GM21723 (cell line): ENCODE measurements at regions not wholly inside any gene's neighbourhood (a gene's known extent, or its start where the extent isn't known, plus 50 kb on each side); places are given as distances from the start of the nearest gene placed in this dataset.
"Not testable (repeated sequence)": the region's sequence is repeated elsewhere in the genome, so short reads cannot be mapped to it uniquely, and the experiment has no call there.

ENCODE experiments used
- ATAC-seq: cut with Tn5 transposase; IDR thresholded peaks from one replicate; pipeline ENCODE4 v1.9.1; 2021; ENCODE audit warnings: mild to moderate bottlenecking, moderate library complexity; ENCODE audit not compliant: unreplicated experiment

- ATAC-seq, result no peak
Observed at GRCh38 chr4:12409507-12410190, 981.0 kb upstream of the HS3ST1 start.

GRCh38 chr4:12408364-12408763 is 979.7 kb upstream of the HS3ST1 start:
- ATAC-seq, result no peak

DNA sequence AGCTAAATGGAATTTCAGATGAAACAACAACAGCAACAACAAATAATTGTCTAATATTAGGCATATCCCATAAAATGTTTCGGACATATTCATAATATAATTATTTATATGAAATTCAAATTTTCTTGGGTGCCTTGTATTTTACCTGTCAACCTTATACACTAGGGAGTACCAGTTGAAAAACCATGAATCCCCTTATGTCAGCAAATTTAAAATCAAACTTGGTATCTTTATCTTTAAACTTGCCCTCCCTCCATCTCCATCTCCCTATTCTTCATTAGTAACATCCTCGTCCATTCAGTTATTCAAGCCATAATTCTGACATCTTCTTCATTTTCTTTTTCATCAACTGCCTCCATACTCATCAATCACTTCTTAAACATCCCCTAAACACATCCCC is 974.5 kb upstream of the HS3ST1 start:
- no peak for ATAC-seq

DNA sequence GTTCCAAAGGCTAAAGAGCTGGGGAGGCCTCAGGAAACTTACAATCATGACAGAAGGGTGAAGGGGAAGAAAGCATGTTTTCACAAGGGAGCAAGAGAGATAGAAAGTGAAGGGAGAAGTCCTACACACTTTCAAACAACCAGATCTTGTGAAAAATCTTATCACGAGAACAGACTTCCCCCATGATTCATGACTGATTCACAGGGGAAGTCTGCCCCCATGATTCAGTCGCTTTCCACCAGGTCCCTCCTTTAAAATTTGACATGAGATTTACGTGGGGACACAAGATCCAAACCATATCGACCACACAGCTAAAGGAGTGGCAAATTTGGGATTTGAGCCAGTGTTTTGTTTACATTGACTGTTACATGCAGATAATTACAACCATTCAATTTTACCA is 971.1 kb upstream of the HS3ST1 start:
- no peak for ATAC-seq

DNA sequence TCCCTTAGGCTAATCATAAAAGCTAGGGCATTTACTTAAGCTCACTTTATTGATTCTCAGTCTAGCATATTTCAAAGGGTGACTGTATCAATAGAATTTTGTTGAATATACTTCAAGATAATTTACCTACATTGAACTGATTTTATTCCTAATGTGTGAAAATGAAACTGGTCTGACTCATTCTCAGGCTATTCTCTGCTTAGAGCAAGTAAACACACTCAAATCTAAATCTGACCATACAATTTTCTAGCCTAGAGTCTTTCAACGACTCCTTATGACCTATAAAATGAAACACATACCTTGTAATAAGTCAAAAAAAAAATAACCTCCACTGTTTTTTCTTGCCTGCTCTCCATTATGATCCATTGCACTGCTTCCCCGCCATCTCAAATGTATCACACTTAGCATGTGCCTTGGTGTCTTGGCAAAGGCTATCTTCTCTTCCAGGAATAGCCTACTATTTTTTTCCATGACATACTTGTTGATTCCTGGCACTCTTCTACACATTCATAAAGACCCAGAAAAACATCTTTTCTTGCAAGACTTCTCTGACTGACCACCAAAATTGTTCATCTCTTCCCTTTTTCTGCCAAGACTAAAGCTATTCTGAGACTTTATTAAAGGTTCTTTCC is 965.1 kb upstream of the HS3ST1 start:
- no peak for ATAC-seq

DNA sequence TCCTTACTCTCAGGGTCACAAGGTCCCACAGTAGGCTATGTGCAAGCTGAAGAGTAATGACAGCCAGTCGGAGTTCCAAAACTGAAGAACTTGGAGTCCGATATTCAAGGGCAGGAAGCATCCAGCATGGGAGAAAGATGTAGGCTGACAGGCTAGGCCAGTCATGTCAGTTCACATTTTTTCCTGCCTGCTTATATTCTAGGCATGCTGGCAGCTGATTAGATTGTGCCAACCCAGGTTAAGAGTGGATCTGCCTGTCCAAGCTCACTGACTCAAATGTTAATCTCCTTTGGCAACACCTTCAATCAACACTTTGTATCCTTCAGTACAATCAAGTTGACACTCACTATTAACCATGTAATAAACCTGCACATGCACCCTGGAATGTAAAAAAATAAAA is 960.9 kb upstream of the HS3ST1 start:
- no peak for ATAC-seq

DNA sequence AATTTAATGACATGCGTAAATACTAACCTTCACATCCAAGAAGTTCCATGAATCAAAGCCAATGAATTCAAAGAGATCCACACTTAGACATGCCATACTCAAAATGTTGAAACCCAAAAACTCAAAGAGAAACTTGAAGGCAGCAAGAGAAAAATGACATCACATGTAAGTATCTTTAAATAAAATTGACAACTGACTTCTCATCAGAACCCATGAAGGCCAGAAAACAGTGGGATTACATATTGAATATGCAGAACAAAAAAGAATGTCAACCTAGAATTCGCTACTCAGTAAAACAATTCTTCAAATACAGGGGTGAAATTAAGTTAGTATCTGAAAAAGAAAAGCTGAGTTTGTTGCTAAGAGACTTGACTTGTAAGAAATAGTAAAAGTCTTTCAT is 953.9 kb upstream of the HS3ST1 start:
- no peak for ATAC-seq

DNA sequence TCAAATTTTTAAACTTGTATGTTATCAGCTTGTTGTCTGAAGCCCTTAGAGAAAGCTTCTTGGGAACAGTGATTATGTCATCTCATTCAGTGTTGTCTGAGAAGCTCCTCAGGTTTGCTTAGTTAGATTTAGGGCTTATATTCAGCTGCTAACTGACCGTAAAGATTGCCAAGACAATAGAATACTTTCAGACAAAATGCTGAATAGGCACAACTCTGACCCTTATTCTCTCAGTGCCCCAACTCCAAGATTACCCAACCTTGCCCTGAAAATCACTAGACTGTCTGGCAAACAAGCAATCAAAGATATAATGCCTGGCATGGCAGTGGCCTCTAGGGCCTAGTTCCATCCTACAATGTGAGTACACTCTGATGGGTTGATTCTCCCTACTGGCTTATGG is 950.5 kb upstream of the HS3ST1 start:
- no peak for ATAC-seq

GRCh38 chr4:12375805-12376204 is 947.1 kb upstream of the HS3ST1 start:
- no peak for ATAC-seq

GRCh38 chr4:12365869-12366268 is 937.2 kb upstream of the HS3ST1 start:
- not testable (repeated sequence) for ATAC-seq

DNA sequence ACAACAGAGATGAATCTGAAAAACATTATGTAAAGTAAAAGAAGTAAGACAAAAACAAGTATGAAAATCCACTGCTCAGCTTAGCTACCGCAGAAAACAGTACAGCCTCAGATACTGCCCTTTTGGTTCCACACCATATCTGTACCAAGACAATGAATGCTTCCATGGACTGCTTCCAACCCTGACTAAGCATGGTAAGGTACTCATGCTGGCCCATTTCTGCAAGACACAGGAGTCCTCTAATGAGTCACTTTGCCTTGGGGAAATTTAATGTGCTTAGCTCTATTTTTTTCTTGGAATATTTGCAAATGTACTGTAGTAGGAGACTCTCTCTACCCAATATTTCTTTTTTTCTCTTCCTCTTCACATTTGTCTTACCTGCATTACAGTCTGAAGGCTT is 931.7 kb upstream of the HS3ST1 start:
- ATAC-seq, result no peak

DNA sequence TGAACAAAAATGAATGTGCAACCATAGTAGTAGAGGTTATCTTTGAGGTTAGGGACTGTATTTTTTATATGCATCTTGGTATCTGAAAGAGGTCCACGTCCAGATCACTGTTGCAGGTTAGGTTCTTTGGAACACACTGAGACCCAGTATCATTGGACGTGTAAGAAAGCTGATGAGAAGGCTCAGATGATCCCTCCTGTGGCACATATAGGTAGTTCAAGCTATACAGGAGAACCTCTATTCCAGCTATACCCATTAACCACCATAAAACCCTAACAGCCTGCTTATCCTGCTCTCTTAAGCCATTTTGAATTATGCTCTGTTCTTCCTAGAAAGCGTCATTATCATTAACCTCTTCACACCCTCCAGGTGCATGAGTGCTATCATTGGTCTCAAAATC is 930.7 kb upstream of the HS3ST1 start:
- no peak for ATAC-seq

DNA sequence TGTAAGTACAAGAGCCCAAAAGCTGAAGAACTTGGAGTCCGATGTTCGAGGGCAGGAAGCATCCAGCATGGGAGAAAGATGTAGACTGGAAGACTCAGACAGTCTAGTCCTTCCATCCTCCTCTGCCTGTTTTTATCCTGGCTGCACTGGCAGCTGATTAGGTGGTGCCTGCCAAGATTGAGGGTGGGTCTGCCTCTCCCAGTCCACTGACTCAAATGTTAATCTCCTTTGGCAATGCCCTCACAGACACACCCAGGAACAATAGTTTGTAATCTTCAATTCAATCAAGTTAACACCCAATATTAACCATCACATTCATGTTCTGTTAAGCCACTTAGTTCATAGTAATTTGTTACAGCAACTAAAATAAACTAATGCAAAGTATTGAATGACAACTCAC is 904.4 kb upstream of the HS3ST1 start:
- ATAC-seq, result not testable (repeated sequence)

- no peak for ATAC-seq
Observed at GRCh38 chr4:12324965-12325364, 896.3 kb upstream of the HS3ST1 start.

DNA sequence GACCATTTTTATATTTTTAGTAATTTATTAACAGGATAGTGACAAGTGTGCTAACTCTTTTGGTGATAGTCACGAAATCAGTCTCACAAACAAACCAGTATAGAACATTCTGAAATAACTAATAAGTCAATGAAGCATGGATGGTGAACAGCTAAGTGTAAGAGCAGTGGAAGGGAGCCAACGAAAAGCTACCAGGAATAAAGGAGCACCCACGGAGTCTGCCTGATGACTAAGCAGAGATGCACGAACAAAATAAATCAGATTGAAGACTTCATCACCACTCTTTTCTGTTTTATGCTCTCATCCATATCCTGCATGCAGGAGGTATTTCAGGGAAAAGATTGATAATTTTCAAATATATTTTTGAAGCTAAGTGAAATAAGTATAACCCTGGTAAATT is 891.1 kb upstream of the HS3ST1 start:
- ATAC-seq, result no peak

DNA sequence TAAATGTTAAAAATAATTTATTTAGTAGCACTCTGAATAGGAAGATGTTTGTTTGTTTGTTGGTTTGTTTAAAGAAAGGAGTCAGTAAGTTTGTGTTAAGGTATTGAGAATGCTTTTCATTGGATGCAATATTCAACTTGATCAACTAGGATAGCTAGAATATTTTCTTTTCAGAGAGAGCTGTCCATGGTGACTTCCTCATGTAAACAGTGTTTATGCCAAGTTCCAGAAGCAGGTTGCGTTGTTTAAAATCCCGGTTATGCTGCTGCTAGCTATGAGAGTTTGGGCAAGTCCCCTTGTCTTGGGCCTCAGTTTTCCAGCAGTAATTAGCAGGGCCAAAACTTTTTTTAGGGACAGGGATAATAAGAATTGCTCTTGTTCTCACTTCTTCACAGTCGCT is 876.2 kb upstream of the HS3ST1 start:
- no peak for ATAC-seq

DNA sequence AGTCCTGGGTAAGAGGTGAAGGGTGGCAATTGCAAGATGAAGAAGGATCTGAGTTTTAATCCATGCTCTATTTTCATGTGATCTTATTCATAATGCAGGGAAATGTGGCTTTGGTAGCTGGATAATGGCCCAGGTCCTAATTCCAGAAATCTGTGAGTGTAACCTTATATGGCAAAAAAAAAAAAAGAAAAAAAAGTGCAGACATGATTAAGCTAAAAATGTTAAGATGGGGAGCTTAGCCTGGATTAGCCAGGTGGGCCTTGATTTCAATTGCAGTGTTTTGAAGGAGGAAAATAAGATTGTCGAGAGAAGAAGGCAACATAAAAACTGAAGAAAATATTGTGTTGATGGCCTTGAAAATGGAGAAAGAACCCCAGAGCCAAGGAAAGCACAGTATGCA is 867.7 kb upstream of the HS3ST1 start:
- ATAC-seq, result no peak

GRCh38 chr4:12293906-12294525 is 865.3 kb upstream of the HS3ST1 start:
- no peak for ATAC-seq

DNA sequence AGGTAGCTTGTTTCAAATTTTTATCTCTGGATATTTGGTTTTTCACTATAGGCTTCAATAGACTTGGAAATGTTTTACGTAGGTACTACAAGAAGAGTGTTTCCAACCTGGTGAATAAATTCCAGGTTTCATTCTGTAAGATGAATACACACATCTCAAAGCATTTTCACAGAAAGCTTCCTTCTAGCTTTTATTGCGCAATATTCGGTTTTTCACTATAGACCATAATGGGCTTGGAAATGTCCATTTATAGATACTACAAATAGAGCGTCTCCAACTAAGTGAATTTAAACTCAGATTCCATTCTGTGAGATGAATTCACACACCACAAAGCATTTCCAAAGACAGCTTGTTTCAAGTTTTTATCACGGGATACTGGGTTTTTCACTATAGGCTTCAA is 857.7 kb upstream of the HS3ST1 start:
- ATAC-seq, result no peak

DNA sequence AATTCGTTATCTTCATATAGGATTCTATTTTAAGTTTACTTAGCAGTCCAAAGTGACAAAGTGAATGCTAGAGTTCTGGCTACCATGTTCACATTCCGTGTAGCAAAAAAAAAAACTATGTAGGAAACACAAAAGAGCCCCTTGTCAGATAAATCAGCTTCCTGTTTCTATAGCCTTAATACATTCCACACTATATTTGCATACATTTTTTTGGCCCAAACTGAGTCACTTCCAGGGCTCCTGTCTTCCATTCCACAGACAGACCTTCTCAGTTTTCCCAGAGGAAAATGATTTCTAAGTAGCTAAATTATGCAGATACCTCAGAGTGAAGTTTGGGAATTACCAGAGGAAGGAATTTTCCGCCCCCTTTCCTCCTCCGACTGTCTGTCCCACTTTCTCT is 841.9 kb upstream of the HS3ST1 start:
- ATAC-seq, result no peak

DNA sequence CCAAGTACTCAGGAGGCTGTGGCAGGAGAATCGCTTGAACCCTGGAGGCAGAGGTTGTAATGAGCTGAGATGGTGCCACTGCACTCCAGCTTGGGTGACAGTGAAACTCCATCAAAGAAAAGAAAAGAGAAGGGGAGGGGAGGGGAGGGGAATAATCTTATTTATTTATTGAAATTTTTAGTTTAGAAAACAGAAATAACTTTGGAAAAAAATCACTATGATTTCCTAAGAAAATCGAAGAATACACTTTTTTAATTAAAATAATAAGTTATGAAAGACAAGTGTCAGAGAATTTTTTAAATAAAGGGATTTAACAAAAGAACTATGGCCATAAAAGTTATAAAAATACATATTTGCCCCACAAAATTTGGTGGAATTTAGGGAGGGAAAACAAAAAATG is 836.9 kb upstream of the HS3ST1 start:
- no peak for ATAC-seq

- ATAC-seq, result no peak
Observed at GRCh38 chr4:12260453-12260852, 831.8 kb upstream of the HS3ST1 start.

GRCh38 chr4:12244973-12245372 is 816.3 kb upstream of the HS3ST1 start:
- ATAC-seq, result no peak
